Memory B cell (primary cell): ENCODE measurements at regions not wholly inside any gene's neighbourhood (a gene's known extent, or its start where the extent isn't known, plus 50 kb on each side); places are given as distances from the start of the nearest gene placed in this dataset.

Experiments
- ATAC-seq: fragments of 150-1000 bp; cut with Tn5 transposase; 2 replicates; pipeline ENCODE4 v1.10.0; 2021; ENCODE audit warnings: low read depth, mild to moderate bottlenecking, moderate library complexity
- DNase-seq, 2 donors: peaks; one replicate each; pipeline ENCODE4 v3.0.0; 2022; ENCODE audit warnings: low spot score in 2 of 2
- H3K27ac Mint-ChIP-seq: one replicate; pipeline ENCODE4 v1.8.0; 2022; ENCODE audit warnings: mild to moderate bottlenecking, moderate library complexity, mixed read lengths
- H3K27me3 Mint-ChIP-seq: one replicate; pipeline ENCODE4 v1.8.0; 2022; ENCODE audit warnings: mixed read lengths
- H3K36me3 Mint-ChIP-seq: one replicate; pipeline ENCODE4 v1.8.0; 2022; ENCODE audit warnings: mild to moderate bottlenecking, mixed read lengths
- H3K4me1 Mint-ChIP-seq: one replicate; pipeline ENCODE4 v1.8.0; 2022; ENCODE audit warnings: mixed read lengths
- H3K4me3 Mint-ChIP-seq: one replicate; pipeline ENCODE4 v1.8.0; 2022; ENCODE audit warnings: mild to moderate bottlenecking, moderate library complexity, mixed read lengths
- H3K9me3 Mint-ChIP-seq: one replicate; pipeline ENCODE4 v1.8.0; 2022; ENCODE audit warnings: mixed read lengths

DNA sequence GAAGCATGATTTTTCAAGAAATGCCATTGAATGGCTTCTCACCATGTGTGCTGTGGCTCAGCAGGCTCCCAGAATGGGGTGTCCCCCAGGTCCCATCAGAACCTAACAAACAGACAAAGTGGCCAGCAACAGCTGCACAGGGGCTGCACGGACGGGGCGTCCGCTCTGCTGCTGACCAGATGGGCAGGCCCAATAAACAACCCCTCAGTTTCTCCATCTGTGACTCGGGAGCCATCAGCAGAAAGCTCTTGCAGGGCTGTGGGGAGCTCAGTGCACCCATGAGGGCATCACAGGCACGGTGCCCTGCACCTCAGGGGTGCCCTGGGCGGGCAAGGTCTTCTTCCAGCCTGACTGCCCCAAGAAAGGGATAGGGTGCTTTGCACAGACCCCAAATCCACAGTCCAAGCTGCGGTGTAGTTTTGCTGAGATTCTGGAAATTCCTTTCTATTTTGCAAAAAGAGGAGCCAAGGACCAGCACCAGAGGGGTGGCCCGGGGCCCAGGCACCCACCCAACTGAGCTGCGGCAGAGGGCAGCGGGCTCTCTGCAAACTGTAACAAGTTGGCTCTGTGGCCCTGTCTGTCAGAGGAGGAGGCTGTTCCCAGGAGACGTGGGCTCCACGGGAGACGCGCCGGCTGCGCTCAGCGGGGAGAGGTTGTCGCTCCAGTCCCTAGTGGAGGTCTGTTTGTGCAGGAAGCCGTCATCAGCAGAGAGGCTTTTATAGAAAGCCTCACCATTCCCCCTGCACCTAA is 138.7 kb upstream of the PPP1R26 start:
- DNase-seq (no peak), ATAC-seq (no peak)
- peaks cover 14% of the 10 kb centered on the region for H3K27me3 Mint-ChIP-seq
- H3K27ac Mint-ChIP-seq: no peak overlapping the region
- H3K4me3 Mint-ChIP-seq: no peak overlapping the region
- H3K9me3 Mint-ChIP-seq: peaks cover 3% of the 10 kb centered on the region
- H3K4me1 Mint-ChIP-seq: no peaks in the 10 kb centered on the region
- no peaks in the 10 kb centered on the region for H3K36me3 Mint-ChIP-seq

DNA sequence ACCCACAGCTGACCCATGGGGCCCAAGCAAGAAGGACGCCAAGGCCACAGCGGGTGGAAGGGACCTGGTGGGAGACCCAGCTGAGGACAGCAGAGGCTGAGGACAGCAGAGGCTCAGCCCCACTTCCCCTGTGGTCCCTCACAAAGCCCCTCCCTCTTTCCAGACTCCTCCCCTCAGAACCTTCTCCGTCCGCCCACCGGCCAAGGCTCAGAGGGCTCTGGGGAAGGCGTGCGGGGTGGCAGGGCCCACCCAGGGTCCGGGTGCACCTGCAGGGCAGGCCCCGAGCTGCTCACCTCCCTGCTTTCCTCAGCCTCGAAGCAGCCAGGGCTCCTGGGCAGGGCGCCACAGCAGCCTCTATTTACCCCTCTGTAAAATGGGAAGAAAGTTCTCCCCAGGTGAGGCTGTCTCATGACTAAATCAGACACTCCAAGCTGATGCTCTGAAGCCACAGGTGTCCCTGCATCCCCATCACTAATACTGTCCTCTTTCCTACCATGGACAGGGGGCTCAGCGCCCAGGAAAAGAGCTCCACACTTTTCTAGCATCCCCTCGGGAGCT is 137.9 kb upstream of the PPP1R26 start:
- H3K9me3 Mint-ChIP-seq: peaks cover 3% of the 10 kb centered on the region
- no peaks in the 10 kb centered on the region for H3K36me3 Mint-ChIP-seq
- no peak overlapping the region for H3K4me3 Mint-ChIP-seq
- no peaks in the 10 kb centered on the region for H3K4me1 Mint-ChIP-seq
- no peak for DNase-seq
- no peak overlapping the region for H3K27ac Mint-ChIP-seq
- no peak for ATAC-seq
- peaks cover 14% of the 10 kb centered on the region for H3K27me3 Mint-ChIP-seq

DNA sequence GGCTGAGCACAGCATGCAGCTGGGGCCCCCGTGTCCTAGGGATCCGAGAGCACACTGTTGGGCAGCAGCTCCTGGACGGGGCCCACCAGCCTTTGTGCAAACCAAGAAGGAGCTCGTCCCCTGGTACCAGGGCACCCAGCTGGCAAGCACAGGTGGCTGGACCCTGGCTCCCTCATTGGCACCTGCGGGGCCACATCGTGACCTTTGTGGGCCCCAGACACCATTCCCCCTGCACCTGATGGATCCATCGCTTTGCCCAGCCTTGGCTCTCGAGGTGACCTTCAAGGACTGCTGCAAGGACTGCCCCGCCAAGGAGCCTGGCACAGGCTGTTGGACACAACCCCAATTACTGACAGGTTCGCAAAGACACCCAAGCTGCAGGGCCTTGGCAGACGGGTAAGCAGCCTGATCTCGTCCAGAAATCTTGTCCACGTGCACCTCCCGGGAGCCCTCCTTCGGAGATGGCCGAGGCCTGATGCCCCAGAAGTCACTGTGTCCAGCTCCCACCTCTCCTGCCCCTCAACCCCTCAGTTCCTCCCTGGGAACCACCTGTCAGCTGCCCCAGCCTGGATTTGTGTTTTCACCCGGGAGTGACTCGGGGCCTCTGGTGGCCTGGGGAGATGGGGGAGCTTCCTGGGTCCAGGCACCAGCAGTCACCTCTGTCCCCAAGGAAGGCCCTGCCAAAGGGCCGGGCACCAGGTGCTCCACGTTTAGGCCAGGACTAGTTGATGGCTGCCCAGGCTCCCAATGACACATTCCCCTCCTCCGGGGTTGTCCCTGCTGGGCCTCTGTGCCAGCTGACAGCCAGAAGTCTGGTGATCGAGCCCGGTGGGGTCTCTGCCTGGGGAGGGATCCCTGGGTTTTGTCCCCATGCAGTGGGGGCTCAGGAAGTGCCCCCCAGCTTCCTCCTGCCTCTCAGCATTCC is 137.1 kb upstream of the PPP1R26 start:
- H3K36me3 Mint-ChIP-seq: no peaks in the 10 kb centered on the region
- ATAC-seq (no peak), DNase-seq (no peak)
- no peak overlapping the region for H3K27ac Mint-ChIP-seq
- peaks cover 11% of the 10 kb centered on the region for H3K27me3 Mint-ChIP-seq
- no peak overlapping the region for H3K4me3 Mint-ChIP-seq
- H3K9me3 Mint-ChIP-seq: no peaks in the 10 kb centered on the region
- H3K4me1 Mint-ChIP-seq: no peaks in the 10 kb centered on the region

DNA sequence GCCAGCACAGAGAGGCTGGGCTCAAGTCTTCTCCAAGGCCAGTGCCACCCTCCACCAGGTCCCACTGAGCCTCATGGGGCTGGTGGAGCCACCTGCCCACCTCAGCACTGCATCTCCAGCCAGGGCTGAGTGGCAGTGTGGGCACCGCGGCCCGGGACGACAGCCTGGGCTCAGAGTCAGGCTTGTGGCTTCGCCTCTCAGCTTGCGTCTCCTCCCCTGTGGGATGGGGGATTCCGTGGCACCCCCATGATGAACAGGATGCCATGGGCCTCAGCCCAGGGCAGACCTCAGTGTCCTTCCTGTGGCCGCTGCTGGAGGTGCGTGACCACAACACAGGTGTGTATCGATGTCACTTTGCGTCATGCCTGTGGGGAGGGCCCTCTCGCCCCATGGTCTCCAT is 136.4 kb upstream of the PPP1R26 start:
- Mint-ChIP-seq H3K4me3 (no peak overlapping the region), H3K4me1 (no peaks in the 10 kb centered on the region), H3K36me3 (no peaks in the 10 kb centered on the region), H3K9me3 (no peaks in the 10 kb centered on the region), H3K27ac (no peak overlapping the region), H3K27me3 (peaks cover 12% of the 10 kb centered on the region)
- ATAC-seq (no peak), DNase-seq (no peak)

DNA sequence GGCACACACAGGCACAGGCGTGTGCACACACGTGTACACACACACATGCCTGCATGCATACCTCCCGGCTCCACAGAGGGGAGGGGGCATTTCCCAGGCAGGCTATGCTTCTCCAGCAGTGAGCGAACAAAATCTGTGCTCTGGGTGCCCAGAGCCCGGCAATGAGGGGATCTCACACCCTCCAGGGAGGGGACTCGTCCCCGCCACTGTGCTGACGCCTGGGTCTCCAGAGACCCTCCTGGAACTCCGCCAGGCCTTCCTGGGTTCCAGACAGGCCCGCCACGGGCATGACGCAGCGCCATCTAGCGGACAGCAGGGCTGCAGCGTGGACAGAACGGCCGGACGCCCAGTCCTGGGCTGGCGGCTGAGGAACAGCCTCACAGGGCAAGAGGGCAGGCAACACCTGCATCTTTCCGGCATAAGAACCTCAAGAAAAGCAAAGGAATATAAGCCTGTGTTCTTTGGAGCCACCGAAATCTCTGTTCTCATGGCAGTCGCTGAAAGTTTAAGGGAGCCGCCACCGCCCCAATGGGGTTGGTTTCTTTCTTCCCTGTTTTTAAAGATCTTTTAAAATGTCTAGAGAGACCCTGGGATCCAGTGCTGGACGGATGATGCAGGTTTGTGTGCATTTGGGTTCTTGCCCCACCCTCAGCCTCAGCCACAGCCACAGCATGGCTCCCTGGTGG is 135.6 kb upstream of the PPP1R26 start:
- H3K27ac Mint-ChIP-seq: no peak overlapping the region
- DNase-seq (peak; percentile 24 to 48), ATAC-seq (no peak)
- H3K4me3 Mint-ChIP-seq: no peak overlapping the region
- no peaks in the 10 kb centered on the region for H3K36me3 Mint-ChIP-seq
- H3K9me3 Mint-ChIP-seq: no peaks in the 10 kb centered on the region
- peaks cover 12% of the 10 kb centered on the region for H3K27me3 Mint-ChIP-seq
- no peaks in the 10 kb centered on the region for H3K4me1 Mint-ChIP-seq

DNA sequence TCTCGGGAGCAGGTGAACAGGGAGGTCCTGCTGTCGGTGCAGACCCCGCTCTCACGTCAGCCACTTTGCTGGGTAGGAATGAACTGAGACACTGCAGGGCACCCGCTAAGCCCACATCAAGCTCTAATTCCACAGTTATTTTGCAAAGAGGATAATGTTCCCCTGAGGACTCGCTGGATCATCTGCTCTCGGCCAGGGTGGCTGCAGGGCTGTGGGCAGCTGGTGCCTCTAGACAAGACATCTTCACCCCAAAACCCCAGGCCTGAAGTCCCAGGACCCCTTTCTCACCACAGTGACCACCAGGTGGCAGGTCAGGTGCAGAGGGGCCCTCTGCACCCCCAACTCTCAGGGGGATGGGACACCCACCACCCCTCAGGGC is 135.1 kb upstream of the PPP1R26 start:
- H3K36me3 Mint-ChIP-seq: no peaks in the 10 kb centered on the region
- no peaks in the 10 kb centered on the region for H3K9me3 Mint-ChIP-seq
- no peak for ATAC-seq
- no peaks in the 10 kb centered on the region for H3K4me1 Mint-ChIP-seq
- no peak overlapping the region for H3K27ac Mint-ChIP-seq
- no peak for DNase-seq
- H3K4me3 Mint-ChIP-seq: no peak overlapping the region
- H3K27me3 Mint-ChIP-seq: peaks cover 12% of the 10 kb centered on the region

DNA sequence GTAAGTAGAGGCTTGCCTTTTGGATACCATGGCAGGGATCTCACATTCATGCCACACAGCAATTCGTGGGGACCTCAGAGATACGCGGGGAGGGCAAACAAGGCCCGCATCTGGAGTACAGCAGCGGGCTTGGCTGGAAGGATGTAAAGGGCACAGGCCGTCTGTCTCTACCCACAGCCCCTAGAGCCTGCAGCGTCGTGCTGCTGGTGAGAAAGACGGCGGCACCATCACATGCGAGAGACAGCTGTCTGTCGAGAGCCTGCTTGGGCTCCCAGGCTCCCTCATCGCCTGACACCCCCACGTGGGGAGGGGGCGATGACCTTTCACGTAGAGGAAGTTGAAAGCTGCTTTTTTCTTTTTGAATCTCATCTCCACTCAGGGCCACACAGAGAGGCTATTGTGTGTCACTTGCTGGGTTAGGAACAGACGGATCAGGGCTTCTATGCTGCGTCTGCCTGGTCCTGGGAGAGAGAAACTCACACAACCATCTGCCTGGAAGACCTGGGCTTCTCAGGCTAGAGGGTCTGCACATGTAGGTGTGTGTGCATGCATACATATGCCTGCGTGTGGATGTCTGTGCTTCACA is 134.6 kb upstream of the PPP1R26 start:
- Mint-ChIP-seq H3K27ac (no peak overlapping the region), H3K4me1 (no peaks in the 10 kb centered on the region), H3K4me3 (no peak overlapping the region), H3K36me3 (no peaks in the 10 kb centered on the region), H3K27me3 (peaks cover 12% of the 10 kb centered on the region), H3K9me3 (no peaks in the 10 kb centered on the region)
- ATAC-seq (no peak), DNase-seq (no peak)

DNA sequence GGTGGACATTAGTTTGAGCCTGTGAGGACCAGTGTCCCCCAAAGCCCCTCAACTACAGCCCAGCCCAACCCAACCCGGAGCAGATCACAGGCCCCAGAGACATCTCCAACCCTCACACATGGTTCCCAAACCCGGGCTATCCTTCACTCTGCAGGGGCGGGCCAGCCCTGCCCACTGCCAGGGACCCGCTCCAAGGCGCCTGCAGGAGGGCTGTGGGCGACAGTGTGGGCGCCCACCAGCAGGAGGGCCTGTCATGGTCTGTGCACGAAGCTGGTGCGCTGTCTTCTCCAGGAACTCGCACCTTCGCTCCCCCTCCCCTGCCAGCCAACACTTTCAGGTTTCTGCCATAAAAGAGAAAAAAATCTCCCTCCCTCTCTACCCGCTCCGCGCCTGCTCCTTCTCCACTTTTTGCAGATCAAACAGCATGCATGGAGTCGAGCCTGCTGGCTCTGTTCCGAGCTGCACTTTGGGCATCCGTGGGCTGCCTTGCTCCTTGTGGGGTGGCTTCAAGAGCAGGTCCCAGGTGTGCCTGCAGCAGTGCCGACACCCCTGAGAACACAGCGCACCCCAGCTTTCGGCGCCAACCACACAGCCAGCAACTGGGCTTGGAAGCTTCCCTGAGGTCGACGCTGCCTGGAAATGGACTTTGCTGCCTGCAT is 133.7 kb upstream of the PPP1R26 start:
- no peak overlapping the region for H3K27ac Mint-ChIP-seq
- ATAC-seq: no peak
- H3K27me3 Mint-ChIP-seq: peaks cover 13% of the 10 kb centered on the region
- no peaks in the 10 kb centered on the region for H3K9me3 Mint-ChIP-seq
- no peaks in the 10 kb centered on the region for H3K4me1 Mint-ChIP-seq
- H3K36me3 Mint-ChIP-seq: no peaks in the 10 kb centered on the region
- H3K4me3 Mint-ChIP-seq: no peak overlapping the region
- DNase-seq: no peak

DNA sequence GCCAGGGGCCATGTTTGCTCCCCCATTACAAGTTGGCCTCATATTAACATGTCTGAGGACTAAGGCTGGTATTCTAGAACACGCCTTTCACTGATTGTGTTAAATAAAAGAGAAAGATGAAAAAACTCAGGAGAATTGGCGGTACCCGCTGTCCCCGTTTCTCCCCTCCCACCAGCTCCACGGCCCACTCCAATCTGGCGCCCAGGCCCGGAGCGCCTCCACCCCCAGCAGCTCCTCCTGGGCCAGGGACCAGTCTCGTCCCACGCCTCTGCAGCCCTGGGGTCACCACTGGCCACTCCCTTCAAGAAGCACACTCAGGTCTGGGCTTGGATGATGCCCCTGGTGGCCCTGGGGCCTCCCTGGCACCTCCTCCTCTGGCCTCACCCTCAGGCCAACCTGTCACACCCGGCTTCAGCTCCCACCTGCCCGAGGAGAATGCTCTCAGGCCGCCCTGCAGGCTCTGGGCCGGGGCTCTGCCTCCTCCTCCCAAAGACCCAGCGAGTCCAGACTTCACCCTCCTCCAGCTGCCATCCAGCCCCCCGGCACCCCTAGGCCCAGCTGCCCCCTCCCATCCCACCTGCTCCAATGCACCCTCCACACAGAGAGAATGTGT is 133.0 kb upstream of the PPP1R26 start:
- Mint-ChIP-seq H3K4me1 (no peaks in the 10 kb centered on the region), H3K27ac (no peak overlapping the region), H3K36me3 (no peaks in the 10 kb centered on the region), H3K4me3 (no peak overlapping the region), H3K9me3 (no peaks in the 10 kb centered on the region), H3K27me3 (peaks cover 15% of the 10 kb centered on the region)
- ATAC-seq (no peak), DNase-seq (no peak)

DNA sequence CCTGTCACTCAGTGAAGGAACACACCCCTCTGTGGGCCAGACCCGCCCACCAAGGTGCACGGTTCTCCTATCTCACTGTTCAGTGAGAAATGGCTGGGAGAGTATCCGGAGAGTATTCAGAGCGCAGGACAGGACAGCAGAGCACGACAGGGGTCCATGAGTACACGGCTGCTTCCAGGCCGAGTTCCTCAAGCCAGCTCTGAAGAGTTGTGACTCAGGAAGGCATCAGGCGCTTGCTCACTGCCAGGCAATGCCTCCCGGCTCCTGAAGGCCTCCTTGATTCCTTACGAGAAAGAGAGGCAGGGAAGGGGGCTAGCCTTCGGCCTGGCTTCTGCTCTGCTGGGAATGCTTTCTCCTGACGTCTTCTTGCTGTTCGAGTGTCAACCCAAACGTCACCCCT is 132.1 kb upstream of the PPP1R26 start:
- DNase-seq (no peak), ATAC-seq (no peak)
- H3K4me1 Mint-ChIP-seq: no peaks in the 10 kb centered on the region
- no peaks in the 10 kb centered on the region for H3K9me3 Mint-ChIP-seq
- no peak overlapping the region for H3K4me3 Mint-ChIP-seq
- no peak overlapping the region for H3K27ac Mint-ChIP-seq
- H3K27me3 Mint-ChIP-seq: peaks cover 17% of the 10 kb centered on the region
- no peaks in the 10 kb centered on the region for H3K36me3 Mint-ChIP-seq

DNA sequence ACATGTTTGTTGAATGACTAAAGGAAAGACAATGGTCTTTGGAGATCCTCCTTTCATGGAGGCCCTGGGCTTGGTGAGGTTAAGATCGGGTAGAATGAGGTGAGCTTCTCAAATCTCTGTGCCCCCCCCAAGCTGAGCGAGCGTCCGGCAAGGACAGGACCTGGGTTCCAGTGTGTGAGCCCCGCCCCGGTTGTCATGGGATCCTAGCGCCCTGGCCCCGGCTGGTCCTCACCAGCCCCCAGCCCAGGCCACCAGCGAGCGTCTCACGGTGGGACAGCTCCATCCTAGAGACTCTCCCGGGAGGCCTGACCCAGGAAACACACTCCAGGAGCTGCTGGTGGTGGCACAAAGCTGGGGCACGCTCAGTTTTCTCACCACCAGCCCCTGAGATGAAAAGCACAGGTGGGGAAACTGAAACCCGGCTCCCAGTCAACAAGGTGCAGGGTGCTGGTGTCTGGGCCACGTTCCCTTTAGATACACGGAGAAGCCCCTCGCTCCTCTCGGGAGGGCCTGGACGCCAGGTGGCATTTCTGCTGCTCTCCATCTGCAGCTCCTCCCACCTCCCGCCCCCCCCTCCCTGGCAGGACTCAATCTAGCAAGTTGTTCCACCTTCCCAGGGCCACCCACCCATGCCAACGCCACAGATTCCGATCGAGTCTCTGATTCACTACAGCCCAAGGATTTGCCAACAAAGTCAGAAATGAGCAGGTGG is 131.3 kb upstream of the PPP1R26 start:
- ATAC-seq (no peak), DNase-seq (no peak)
- Mint-ChIP-seq H3K9me3 (no peaks in the 10 kb centered on the region), H3K36me3 (no peaks in the 10 kb centered on the region), H3K4me1 (no peaks in the 10 kb centered on the region), H3K4me3 (no peak overlapping the region), H3K27ac (no peak overlapping the region), H3K27me3 (peaks cover 17% of the 10 kb centered on the region)

DNA sequence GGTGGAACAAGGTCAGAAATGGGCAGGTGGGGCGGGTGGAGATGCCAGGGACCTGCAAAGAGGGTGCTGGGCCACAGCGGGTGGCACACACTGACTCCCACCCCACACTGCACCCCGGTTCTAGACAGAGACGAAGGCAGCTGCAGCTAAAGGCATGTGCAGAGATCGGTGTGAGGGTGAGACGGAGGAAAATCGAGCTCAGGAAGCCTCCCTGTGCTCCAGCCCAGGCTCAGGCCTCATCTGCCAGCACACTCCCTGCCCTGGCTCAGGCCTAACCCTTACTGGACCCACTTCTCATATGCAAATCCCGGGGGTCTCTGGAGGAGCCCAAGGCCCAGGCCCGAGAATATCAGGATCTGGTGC is 130.8 kb upstream of the PPP1R26 start:
- no peak for ATAC-seq
- H3K4me1 Mint-ChIP-seq: no peaks in the 10 kb centered on the region
- no peak overlapping the region for H3K27ac Mint-ChIP-seq
- DNase-seq: no peak
- H3K27me3 Mint-ChIP-seq: peaks cover 17% of the 10 kb centered on the region
- no peaks in the 10 kb centered on the region for H3K36me3 Mint-ChIP-seq
- no peak overlapping the region for H3K4me3 Mint-ChIP-seq
- H3K9me3 Mint-ChIP-seq: no peaks in the 10 kb centered on the region
